D341Med (cell line): ENCODE measurements at regions not wholly inside any gene's neighbourhood (a gene's known extent, or its start where the extent isn't known, plus 50 kb on each side); places are given as distances from the start of the nearest gene placed in this dataset.

ENCODE experiments used
- DNase-seq: peaks from one replicate; pipeline ENCODE4 v3.0.0; 2012; ENCODE audit warnings: low spot score

DNA sequence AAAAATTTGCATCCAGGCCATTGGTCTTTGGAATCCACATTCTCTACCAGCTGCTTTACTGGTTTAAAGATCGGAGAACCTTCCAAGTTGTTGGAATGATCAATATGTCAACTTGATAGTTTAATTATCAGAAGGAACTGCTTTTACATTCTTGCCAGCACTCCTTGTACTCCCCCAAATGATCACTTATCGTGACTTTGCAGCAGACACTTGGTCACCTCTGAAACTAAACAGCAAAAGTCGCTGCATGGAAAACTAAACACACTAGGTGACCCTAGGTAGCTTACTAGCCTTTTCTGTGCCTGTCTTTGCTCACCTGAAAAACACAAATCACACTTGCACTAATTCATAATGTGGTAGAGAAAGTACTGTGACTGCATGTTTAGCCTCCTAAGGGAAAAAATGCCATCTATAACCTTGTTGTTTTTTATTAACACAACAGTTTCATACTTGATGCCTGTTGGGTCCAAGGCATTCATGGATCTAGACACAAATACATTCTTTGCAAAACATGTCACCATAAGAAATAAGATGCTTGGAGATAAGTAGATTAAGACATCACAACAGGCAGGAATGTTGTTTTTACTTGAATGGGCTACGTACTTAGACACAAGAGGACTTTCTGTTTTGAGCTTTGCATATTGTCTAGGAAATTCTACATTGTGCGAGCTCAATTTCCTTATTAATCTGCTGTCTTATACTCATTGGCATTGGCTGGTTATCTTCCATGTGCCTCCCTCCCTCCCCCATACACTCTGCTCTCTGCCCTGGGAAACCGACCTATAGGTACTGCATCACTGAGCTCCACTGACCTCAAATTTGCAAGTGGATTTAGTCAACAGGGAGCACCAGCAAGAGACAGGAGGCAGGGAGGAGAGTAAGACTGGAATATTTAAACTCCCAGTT lies 219.1 kb upstream of the STK17B start:
- DNase-seq: no peak

DNA sequence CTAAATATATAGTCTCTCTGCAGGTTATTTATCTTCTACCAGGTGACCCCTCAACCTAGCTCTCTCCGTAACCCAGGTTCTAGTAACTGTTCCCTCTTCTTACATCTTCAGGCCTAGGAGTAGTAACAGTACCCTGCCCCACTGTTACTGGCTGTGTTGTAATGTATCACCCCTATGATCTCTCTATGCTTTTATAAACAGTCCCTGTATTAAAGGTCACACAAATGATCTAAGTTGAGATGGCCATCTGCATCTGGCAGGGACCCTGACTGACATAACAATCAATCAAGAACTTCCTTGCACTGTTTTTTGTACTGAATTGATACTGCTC lies 219.7 kb upstream of the STK17B start:
- no peak for DNase-seq

DNA sequence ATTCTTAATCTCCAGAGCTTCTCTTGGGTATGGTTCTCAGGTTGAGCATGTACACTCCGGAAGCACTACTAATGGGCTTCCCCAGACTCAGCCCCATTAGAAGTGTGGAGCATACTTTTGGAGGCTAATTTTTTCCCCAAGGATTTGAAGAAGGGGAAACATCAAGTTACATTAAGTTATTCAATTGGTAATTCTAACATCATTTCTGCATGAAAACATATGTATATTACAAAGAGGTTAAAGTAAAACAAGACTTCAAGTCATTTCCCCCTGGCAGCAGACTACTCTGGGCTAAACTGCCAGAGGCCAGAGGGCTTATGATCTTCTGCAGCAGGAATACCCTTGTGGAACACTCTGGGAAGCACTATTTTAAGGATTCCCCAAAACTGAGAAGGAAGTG lies 227.7 kb upstream of the STK17B start:
- no peak for DNase-seq

DNA sequence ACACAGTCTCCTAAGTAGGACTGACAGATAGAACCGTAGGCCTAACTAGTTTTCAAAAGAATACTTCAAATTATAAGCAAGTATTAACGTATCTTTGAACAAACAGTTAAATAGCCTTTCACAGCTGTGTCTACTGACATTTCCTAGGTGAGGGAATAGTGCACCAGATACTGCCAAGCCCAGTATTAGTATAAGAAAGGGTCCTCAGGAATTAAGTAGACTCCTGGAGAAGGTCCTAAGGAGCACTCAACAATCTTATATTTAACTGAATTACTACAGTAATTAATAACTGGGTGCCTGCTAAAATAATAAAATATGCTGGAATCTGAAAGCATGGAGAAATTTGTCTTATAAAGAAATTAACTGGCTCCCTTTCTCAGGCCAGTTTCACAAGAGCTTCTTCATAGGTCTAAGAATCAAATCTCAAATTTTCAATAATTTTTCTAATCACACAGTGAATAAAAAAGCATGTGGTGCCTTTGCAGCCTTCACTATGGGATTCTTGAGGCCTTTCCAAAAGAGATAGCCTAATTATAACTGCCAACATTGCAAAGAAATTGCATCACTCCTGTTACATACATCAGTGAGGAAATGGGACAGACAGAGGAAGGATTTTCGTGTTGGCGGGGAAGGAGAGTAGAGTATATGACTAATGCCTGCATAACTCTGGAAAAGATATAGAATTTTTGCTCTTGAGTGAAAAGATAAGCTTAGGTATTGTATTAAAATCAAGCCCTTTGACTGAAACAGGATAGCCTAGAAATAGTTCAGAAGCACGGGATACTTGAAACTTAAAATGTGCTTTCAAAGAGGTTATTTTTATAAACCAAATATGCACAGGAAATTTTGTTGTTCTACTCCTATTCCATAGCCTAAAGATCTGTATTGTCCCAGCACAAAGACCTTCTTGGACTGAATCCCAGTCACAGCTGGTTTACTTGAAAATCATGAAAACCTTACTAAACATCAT lies 228.6 kb upstream of the STK17B start:
- DNase-seq: no peak

DNA sequence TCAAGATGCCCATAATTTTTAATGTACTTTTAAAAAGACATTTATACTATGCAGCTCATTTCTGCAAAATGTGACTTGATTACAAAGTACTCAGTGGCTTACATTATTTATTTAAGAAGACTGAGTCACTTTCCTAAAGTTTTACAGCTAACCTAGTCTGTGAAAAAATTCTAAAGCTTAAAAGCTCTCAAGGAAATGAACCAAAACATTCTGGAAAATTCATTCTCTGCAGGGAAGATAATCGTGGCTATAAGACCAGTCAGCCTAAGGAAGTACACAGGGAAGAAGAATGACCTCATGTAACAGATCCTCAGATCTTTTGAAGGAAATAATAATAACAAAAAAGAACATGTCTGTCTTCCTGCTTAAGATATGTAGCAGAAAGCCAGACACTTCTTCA lies 232.1 kb upstream of the STK17B start:
- no peak for DNase-seq

DNA sequence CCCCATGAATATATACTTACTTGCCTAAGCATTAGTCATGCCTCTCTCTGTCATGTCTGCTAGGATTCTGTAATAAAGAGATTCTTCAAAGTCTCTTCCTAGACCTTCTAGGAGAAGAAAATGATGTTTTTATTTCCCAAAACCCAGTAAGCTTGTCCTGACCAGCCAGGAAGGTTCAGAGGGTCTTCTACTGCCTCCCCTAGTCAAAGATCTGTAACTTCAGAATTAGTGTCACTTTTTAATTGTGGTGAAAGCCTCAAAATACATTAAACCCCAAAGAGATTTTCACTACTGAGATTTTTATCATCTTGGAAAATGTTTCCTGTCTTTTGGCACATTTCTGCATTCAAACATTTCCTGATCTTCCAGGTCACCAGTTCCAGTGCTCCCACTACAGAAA lies 232.9 kb upstream of the STK17B start:
- DNase-seq: no peak

DNA sequence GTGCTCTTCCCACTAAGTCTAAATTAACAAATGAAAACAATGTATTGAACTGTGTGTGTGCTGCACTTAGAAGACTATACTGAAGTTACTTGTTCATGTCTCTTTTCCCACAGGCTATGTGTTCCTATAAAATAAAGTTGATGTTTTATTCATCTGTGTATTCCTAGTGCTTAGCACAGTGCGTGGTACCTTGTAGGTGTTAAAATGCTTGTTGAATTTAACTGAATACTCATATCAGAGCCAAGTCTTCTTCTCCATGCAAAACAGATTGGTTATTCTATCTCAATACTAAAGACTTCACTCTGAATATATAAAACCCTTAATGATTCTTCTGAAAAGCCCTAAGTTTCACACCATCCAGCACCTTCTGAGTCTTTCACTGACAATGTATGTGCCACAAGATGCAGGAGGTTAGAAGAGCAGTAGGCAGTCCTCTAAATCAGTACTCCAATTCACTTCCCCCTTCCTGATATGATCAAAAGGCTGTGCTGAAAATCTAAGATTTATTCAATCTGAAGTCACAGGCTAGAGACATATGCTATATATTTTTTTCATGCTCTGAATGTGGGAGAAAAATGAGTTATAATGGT lies 231.7 kb upstream of the CCDC150 start:
- DNase-seq: no peak

DNA sequence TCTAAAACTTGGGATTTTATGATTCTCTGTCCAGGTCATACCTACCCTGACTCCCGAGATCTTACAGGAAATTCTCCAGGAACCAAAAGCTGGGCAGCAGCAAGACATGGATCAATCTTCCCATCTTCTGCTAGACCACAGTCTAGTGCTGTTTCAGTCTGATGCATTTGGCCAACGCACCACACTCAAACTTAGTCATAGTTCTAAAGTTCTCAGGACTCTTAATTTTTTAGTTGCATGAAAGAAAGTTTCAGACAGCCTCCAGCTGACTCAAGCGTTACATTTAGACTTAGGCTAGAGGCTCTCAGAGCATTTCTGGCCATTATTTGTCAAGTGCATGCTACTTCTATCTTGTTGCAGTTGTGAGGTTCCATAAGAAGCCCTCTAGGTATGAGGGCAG lies 230.1 kb upstream of the CCDC150 start:
- no peak for DNase-seq

DNA sequence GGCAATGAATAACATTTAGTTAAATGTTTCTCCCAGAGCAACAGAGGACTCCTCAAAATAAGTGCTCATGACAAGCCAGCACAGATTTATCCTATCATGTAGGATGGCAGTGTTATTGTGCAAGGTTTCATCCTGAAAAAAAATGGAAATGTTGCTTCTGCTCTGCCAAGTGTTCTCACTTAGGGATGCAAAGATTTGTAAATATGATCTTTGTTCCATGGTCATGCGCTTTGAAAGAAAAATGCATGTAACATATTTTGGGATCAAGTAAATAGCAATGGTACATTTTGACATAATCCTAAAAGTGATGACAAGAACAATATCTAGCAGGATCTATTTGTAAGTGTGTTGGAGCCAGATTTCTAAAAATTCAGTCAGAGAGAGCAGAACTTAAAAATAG lies 229.5 kb upstream of the CCDC150 start:
- DNase-seq: no peak

DNA sequence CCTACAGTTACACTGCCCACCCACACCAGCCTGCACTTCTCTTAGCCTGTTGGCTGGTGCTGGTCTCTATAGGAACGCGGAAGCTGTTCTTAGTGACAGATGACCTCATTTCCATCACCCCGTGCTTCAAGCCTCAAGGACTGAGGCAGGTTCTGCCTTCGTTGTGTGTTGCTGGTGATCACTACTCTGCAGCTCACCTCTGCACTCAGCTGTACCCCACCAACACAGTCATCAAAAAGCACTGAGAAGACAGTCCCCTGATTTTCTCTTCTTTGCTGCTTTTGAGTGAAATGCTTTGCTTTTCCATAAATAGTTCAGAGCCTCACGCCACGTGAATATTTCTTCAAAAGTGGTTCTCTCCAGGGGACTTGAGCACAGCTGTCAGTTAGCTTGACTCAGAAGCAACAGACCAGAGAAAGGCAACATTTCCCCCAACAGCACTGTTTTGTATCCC lies 225.7 kb upstream of the CCDC150 start:
- no peak for DNase-seq

DNA sequence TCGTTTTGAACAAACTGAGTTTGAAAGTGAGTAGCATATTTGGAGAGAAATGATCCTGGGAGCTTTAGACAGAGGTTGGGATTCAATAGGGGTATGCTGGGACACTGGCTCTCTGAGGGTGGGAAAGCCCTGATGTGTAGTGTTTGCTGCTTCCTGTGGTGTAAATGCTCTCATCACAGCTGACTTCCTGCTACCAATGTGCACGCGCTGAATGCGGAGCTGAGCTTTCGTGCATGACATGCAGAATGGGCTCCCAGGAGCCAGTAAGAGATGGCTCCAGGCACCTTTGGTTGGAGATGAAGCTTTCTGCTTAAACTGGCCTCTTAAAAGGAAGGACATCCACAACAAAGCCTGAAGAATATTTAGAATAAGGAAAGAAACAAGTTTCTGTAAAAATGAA lies 224.1 kb upstream of the CCDC150 start:
- no peak for DNase-seq

DNA sequence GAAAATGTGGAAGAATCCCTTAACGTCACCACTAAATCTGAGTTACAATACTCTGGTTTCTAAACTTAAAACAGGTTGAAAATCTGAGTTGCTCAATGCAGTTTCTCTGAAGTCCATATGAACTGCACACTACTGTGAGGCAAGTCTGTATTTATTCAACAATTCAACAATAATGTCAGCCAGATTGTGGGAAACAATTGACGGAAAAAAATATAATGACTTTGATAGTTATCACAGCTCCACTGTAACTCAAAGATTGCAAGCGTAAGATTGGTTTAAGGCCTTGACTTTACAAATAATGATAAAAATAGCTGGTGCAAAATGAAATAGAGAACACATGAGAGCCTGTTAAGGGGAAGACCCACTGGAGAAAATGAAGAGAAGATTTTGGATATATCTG lies 219.4 kb upstream of the CCDC150 start:
- DNase-seq: no peak

DNA sequence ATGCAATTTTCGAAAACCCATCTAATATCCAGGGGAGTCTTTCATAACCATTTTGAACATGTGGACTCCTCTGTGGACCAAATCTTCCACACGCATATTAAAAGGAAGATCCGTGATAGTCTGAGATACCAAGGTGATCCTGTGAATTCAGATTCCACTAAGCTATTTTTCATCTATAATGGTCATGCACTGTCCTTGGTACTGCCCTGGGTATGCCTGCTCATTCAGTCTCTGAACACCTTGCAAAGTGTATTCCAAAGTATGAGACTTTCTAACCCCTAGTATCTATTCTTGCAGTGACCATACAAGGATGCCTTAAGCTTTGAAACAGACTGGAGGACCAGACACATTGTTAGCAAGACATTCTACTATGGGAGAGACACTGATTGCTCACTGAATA lies 217.6 kb upstream of the CCDC150 start:
- DNase-seq: no peak

DNA sequence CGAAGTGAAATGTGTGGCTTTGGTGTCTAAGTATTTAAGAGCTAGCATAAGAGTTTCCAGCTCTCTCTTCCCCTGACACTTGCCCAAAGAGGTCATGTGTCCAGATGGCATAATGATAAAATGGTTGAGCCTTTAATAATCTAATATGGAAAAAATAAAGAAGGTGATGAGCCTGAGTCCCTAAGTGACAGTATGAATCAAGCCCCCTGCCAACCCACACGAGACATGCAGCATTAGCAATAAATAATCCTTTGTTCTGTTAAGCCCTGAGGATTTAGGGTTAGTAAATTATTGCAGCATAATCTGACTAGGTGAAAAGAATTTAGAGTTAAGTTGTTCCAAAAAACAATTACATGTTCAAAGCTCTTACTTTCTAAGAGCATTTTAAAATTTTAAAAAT lies 217.2 kb upstream of the CCDC150 start:
- peak; percentile 59 for DNase-seq

DNA sequence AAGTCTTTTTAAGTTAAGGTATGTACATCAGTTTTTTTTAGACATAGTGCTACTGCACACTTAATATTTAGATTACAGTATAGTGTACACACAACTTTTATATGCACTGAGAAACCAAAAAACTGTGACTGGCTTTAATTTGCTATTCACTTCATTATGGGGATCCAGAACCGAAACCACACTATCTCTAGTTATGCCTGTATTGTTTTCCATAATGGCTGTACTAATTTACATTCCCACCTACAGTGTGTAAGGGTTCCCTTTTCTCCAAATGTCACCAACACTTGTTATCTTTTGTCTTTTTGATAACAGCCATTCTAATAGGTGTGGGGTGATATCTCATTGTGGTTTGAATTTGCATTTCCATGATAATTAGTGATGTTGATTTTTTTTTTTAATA lies 213.4 kb upstream of the CCDC150 start:
- no peak for DNase-seq

DNA sequence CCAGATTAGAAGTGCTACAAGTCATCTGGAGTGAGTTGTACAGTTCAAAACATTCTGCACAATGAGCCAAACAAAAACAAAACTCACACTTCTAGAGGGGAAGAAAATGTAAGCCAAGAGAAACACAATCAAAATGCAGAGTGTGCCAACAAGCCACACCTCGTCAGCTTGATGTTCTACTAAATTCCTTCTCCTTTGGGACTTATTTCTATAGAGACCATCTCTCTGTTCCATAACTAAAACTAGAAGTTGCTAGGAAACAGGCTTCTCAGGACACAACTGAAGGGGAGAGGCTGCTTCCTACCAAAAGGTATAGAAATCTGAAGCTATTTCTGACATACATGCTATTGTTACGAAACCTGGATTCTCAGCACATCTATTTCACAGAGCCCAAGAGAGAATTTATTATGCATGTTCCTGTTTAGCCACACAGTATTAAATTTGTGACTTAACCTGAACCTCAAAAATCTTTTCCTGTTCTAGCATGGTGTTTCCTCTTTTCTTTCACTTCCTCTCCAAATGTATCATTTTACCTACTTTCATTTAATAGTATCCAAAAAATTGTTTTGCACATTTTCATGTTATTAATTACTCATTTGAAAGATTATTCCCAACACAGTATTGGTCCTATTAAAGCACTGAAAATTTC lies 211.4 kb upstream of the CCDC150 start:
- DNase-seq: no peak

DNA sequence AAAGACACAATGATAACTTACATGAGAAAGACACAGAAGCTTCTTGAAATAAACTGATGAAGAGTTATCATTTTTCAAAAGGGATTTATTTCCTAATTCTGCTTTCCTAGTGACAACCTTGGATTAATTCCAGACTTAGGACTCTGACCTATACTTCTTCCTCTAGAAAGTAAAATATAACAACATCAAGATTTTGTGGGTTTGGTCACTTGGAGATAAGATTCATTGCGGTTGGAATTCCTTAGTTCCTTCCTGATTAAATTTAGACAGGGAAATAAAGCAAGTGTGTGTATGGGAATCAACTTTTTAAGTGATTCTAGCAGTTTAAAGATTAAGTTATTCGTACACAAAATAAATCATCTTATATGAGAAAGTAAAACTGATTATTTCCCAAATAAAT lies 208.4 kb upstream of the CCDC150 start:
- DNase-seq: no peak

DNA sequence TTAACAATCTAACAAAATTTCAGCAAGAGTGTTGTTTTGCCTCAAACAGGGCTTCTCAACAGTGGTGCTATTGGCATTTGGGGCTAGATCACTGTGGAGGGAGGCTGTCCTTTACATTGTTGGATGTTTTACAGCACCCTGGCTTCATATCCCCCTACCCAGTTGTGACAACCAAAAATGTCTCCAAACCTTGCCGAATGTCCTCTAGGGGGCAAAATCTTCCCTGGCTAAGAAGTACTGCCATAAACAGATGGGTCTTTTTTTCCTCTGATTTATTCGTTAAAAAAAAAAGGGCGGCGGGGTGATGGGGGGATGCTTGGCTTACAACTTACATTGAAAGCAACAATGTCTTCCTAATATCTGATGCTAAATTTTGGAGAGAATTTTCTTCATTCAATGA lies 207.6 kb upstream of the CCDC150 start:
- peak; percentile 50 for DNase-seq

DNA sequence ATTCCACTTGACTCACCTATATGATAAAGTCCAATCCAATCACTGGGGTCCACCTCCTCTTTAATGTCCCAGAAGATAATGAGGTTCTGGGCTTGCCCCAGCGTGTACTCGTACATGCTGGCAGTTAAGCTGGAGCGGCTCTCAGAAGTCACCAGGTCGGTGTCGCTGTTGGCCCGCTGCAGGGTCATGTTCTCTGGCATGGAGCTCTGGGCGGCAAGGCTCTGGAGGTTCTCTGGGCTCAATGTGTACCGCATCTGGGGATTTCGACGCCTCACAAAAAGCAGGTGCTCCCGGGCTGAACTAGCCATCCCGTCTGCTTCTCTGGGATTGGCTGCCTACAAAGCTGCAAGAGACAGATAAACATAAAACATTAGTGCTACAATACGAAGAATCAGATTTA lies 206.4 kb upstream of the CCDC150 start:
- DNase-seq: peak; percentile 23

DNA sequence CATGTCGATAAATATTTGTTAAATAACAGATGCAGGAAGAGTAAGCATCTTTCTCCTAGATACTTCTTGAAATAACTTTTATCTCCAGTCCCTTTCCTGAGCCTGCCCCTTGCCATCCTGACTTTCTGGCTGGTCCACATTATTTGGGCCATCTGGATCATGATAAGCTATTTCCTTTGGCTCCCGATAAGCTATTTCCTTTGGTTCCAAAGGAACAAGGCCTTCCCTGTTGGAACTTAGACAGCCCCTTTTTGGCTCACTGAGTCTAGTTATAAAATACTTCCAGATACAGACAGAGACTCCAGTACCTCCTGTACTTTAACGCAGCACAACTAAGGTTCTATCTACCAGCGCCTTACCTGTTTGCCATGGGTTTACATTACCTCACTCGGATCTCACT lies 205.3 kb upstream of the CCDC150 start:
- DNase-seq: no peak

DNA sequence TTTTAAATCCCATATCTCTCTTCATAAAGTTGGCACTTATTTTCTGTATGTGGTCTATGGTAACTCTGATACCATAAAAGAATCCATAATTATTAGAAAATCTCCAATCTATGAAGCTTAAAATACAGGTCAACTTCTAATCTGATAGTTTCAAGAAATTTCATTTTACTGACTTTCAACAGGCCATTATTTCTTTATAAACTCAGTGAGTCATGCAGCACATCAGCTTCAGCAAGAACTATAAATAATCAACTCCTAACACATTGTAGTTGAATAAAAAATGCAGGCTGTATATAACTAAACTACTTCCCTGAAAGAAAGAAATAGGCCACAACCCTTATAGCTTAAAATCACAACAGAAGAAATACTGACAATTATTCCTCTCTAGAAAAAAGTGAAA lies 204.3 kb upstream of the CCDC150 start:
- DNase-seq: no peak

DNA sequence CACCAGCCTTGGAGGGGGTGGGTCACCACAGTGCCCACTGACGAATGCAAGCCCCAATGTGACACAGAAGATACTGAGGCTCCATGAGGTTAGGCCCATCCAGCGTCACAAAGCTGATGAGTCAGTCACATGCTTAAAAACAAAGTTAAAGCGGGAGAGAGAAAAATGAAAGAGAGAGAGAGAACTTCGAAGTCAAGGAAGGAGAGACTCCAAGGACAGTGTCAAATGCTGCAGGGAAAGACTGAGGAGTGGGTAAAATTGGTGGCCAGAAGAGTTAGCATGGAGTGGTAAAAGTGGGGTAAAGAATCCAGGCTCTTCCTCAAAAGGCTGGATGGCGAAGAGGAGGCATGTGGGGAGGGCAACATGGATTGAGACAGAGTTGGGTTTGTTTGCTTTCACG lies 201.9 kb upstream of the CCDC150 start:
- no peak for DNase-seq
